Central memory CD8-positive, alpha-beta T cell (primary cell): ENCODE measurements at regions not wholly inside any gene's neighbourhood (a gene's known extent, or its start where the extent isn't known, plus 50 kb on each side); places are given as distances from the start of the nearest gene placed in this dataset.

Experiments used
- ATAC-seq: fragments of 150-1000 bp; cut with Tn5 transposase; replicated peaks from 2 replicates; pipeline ENCODE4 v1.10.0; 2022; ENCODE audit warnings: mild to moderate bottlenecking, moderate FRiP score, moderate number of reproducible peaks; ENCODE audit not compliant: poor library complexity, severe bottlenecking; ENCODE audit errors: extremely low read depth
- DNase-seq, 2 donors: peaks; one replicate each; pipeline ENCODE4 v3.0.0; 2021; ENCODE audit warnings: low spot score in 2 of 2
- H3K27ac Mint-ChIP-seq: one replicate; pipeline ENCODE4 v1.8.0; 2022; ENCODE audit warnings: low read depth, mild to moderate bottlenecking, moderate library complexity, mixed read lengths
- H3K27me3 Mint-ChIP-seq: one replicate; pipeline ENCODE4 v1.8.0; 2022; ENCODE audit warnings: mixed read lengths
- H3K36me3 Mint-ChIP-seq: one replicate; pipeline ENCODE4 v1.8.0; 2022; ENCODE audit warnings: mild to moderate bottlenecking, moderate library complexity, mixed read lengths; ENCODE audit not compliant: insufficient read depth
- H3K4me1 Mint-ChIP-seq: one replicate; pipeline ENCODE4 v1.8.0; 2022; ENCODE audit warnings: mixed read lengths
- H3K4me3 Mint-ChIP-seq: one replicate; pipeline ENCODE4 v1.8.0; 2022; ENCODE audit warnings: mild to moderate bottlenecking, moderate library complexity, mixed read lengths
- H3K9me3 Mint-ChIP-seq: one replicate; pipeline ENCODE4 v1.8.0; 2022; ENCODE audit warnings: mixed read lengths

DNA sequence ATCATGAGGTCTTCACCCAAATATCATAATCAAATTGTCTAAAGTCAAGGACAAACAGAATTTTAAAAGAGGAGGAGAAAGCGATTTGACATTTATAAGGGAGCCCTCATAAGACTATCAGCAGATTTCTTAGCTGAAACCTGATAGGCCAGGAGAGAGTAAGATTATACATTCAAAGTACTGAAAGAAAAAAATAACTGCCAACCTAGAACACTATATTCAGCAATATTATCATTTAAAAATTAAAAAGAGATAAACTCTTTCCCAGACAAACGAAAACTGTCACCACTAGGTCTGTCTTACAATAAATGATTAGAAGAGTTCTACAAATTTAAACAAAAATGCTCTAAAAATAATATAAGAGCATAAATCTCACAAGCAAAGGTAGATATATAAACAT is 154.1 kb upstream of the TMEM106B start:
- Mint-ChIP-seq H3K9me3 (peaks cover 5% of the 10 kb centered on the region), H3K27me3 (no peaks in the 10 kb centered on the region), H3K27ac (no peak overlapping the region)

DNA sequence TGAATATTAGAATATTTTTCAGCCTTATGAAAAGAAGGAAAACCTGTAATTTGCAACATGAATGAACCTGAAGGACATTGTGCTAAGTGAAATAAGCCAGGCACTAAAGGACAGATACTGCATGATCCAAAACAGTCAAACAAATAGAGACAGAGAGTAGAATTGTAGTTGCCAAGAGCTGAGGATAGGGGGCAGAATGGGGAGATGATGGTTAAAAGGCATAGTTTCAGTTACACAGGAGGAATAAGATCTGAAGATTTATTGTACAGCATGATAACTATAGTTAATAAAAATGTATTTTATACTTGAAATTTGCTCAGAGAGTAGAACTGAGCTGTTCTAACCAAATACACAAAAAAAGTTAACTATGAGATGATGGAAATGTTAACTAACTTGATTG is 149.0 kb upstream of the TMEM106B start:
- H3K9me3 Mint-ChIP-seq, result no peaks in the 10 kb centered on the region
- H3K4me3 Mint-ChIP-seq, result no peak overlapping the region
- H3K27me3 Mint-ChIP-seq, result no peaks in the 10 kb centered on the region
- no peak overlapping the region for H3K27ac Mint-ChIP-seq
- H3K36me3 Mint-ChIP-seq, result no peaks in the 10 kb centered on the region
- H3K4me1 Mint-ChIP-seq, result no peaks in the 10 kb centered on the region
- ATAC-seq, result no peak
- DNase-seq, result no peak

More for the DNA sequence above, 154.1 kb upstream of the TMEM106B start:
- DNase-seq (no peak), ATAC-seq (no peak)
- H3K4me3 Mint-ChIP-seq, result no peak overlapping the region
- no peaks in the 10 kb centered on the region for H3K4me1 Mint-ChIP-seq
- no peaks in the 10 kb centered on the region for H3K36me3 Mint-ChIP-seq

DNA sequence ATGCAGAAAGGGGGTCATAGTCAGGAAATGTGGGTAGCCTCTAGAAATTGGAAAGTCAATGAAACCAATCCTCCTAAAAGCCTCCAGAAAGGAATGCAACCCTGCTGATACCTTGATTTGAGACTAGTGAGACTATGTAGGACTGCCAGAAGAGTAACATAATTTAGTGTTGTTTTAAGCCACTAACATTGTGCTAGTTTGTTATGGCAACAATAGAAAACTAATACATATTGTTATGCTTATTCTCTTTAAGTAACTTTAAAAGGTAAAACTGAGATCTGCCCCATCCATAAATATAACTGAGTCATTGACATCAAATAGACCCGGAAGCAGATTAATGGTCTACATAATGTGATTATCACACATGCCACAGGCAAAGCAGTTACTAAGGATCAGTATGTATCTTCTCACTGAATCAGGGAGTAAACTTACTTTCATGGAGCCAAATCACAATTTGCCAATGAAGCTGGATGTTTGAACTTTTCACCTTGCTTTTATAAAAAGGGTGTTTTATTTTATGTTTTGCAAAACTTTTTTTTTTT is 146.4 kb upstream of the TMEM106B start:
- H3K4me1 Mint-ChIP-seq, result no peaks in the 10 kb centered on the region
- no peaks in the 10 kb centered on the region for H3K36me3 Mint-ChIP-seq
- no peak overlapping the region for H3K4me3 Mint-ChIP-seq
- H3K9me3 Mint-ChIP-seq, result no peaks in the 10 kb centered on the region
- no peaks in the 10 kb centered on the region for H3K27me3 Mint-ChIP-seq
- DNase-seq, result no peak
- no peak for ATAC-seq
- H3K27ac Mint-ChIP-seq, result no peak overlapping the region

DNA sequence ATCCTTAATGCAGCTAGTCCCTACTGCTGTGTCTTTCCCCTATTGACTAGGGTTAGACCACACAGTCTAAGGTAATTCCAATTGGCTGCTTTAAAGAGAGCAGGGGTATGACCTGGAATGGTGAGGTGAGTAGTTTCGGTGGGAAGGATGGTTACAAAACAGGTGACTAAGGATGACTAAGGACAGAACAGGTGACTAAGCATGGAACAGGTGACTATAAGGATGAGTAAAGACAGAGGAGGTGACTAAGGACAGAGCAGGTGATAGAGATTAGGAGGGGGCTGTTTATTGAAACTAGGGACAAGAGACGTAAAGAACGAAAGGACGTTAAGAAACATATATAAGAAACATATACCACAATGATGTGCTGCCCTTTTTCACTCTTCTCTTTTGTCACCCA is 145.1 kb upstream of the TMEM106B start:
- Mint-ChIP-seq H3K4me1 (no peaks in the 10 kb centered on the region), H3K27ac (no peak overlapping the region), H3K9me3 (no peaks in the 10 kb centered on the region), H3K36me3 (no peaks in the 10 kb centered on the region), H3K4me3 (no peak overlapping the region), H3K27me3 (no peaks in the 10 kb centered on the region)
- ATAC-seq (no peak), DNase-seq (no peak)

DNA sequence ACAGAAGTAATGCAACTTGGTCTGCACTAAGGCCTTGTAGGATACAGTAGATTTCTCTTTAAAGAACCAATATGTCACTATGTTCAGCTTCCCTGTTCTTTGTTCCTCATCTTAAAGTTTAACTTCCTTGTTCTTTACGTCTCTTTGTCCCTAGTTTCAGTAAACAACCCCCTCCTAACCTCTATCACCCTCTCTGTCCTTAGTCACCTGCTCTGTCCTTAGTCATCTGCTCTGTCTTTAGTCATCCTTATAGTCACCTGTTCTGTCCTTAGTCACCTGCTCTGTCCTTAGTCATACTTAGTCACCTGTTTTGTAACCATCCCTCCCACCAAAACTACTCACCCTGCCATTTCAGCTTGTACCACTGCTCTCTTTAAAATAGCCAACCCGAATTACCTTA is 144.6 kb upstream of the TMEM106B start:
- H3K4me3 Mint-ChIP-seq, result no peak overlapping the region
- ATAC-seq, result no peak
- H3K36me3 Mint-ChIP-seq, result no peaks in the 10 kb centered on the region
- H3K9me3 Mint-ChIP-seq, result no peaks in the 10 kb centered on the region
- H3K27ac Mint-ChIP-seq, result no peak overlapping the region
- DNase-seq, result no peak
- no peaks in the 10 kb centered on the region for H3K27me3 Mint-ChIP-seq
- no peaks in the 10 kb centered on the region for H3K4me1 Mint-ChIP-seq

DNA sequence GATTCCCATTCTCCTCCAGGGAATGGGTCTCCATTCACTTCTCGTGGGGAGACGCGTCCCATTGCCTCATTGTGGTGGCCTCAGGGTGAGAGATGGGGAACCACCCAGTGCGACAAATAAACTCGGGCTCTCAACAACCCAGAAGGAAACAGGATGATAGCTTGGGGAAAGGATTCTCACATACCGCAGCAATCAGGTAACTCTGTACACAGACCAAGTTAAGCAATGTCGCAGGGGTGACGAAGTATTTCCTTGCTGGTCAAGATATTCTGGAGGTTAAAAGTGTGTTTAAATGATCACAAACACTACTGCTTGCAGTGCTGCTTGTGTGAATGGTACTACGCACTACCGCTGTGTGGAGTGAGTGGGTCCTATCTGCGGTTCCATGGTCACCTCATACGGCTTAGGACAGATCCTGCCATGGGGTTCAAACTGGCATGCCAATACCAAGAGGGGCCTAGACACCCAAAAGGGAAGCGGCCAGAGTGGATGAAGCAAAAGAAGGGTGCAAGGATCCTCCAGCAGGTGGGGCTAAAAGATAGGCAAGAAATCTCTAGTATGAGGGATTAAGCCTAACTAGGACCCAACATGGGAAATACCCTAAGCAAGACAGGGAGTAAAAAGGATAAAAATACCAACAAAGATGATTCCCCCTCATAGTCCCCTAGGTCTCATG is 143.8 kb upstream of the TMEM106B start:
- no peaks in the 10 kb centered on the region for H3K4me1 Mint-ChIP-seq
- H3K4me3 Mint-ChIP-seq, result no peak overlapping the region
- H3K9me3 Mint-ChIP-seq, result no peaks in the 10 kb centered on the region
- no peaks in the 10 kb centered on the region for H3K36me3 Mint-ChIP-seq
- H3K27ac Mint-ChIP-seq, result no peak overlapping the region
- peak; percentile 49 for ATAC-seq
- peak; percentile 26 to 34 for DNase-seq
- H3K27me3 Mint-ChIP-seq, result no peaks in the 10 kb centered on the region

DNA sequence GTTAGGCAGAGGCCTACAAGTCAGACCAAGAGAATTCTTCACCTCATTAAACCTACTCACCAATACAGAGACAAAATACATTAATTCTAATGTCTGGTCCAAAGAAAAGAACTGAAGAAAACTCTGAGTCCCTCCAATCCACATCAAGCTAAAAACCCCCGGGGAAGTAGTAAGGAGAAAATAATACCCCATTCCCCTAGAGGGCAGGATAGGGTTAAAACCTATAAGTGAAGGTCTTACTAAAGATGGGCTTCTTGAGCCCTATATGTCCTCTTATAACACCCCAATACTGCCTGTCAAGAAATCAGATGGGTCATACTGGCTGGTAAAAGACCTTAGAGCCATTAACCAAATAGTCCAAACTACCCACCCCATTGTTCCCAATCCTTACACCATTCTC is 141.3 kb upstream of the TMEM106B start:
- ATAC-seq, result no peak
- H3K9me3 Mint-ChIP-seq, result peaks cover 2% of the 10 kb centered on the region
- no peak overlapping the region for H3K27ac Mint-ChIP-seq

DNA sequence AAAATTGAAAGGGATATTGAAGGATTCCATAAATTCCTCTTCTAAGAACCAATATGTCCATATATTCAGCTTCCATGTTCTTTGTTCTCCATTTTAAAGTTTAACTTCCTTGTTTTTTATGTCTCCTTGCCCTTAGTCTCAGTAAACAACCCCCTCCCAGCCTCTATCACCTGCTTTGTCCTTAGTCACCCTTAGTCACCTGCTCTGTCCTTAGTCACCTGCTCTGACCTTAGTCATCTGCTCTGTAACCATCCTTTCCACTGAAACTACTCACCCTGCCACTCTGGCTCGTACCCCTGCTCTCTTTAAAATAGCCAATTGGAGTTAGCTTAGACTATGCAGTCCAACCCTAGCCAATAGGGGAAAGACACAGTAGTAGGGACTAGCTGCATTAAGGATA is 136.2 kb upstream of the TMEM106B start:
- Mint-ChIP-seq H3K27me3 (no peaks in the 10 kb centered on the region), H3K36me3 (no peaks in the 10 kb centered on the region), H3K4me1 (no peaks in the 10 kb centered on the region), H3K27ac (no peak overlapping the region), H3K9me3 (peaks cover 6% of the 10 kb centered on the region), H3K4me3 (no peak overlapping the region)
- DNase-seq (no peak), ATAC-seq (no peak)

More for the DNA sequence above, 141.3 kb upstream of the TMEM106B start:
- Mint-ChIP-seq H3K4me3 (no peak overlapping the region), H3K4me1 (no peaks in the 10 kb centered on the region), H3K36me3 (no peaks in the 10 kb centered on the region), H3K27me3 (no peaks in the 10 kb centered on the region)
- no peak for DNase-seq

DNA sequence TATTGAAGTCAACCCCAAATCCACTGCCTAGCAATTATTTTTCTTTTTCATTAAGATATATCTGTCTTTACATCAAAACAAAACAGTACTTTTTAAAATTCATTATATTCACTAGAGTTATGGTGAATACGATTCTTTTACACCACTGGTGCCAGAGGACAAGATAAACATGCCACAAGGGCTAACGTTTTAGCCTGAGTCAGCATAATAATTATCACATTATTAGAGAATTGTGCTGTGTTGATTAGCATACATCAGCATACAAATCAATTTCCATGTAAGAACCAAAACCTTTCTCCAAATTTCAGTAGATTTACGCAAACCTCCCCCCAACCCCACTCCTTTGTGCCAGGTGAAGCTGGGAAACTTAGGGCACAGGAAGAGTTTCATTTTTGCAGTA is 131.1 kb upstream of the TMEM106B start:
- H3K4me3 Mint-ChIP-seq, result no peak overlapping the region
- no peaks in the 10 kb centered on the region for H3K4me1 Mint-ChIP-seq
- DNase-seq (no peak), ATAC-seq (no peak)
- H3K9me3 Mint-ChIP-seq, result peaks cover 2% of the 10 kb centered on the region
- H3K27ac Mint-ChIP-seq, result no peak overlapping the region
- peaks cover 10% of the 10 kb centered on the region for H3K27me3 Mint-ChIP-seq
- no peaks in the 10 kb centered on the region for H3K36me3 Mint-ChIP-seq

DNA sequence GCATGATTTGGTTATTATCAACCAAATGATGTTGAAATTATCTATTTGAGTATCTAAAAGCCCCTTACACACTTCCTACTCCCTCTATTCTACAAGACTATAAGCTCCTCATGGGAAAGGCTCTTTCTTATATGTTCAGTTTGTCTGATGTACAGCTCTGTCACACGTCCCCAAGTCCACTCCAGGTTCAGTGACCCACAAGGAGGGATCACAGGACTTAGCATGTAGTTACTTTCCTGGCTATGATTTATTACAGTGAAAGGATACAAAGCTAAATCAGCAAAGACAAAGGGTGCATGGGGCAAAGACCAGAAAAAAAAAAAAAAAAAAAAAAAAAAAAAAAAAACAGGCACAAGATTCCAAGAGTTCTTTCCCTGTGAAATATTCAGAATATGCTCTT is 125.6 kb upstream of the TMEM106B start:
- no peaks in the 10 kb centered on the region for H3K9me3 Mint-ChIP-seq

DNA sequence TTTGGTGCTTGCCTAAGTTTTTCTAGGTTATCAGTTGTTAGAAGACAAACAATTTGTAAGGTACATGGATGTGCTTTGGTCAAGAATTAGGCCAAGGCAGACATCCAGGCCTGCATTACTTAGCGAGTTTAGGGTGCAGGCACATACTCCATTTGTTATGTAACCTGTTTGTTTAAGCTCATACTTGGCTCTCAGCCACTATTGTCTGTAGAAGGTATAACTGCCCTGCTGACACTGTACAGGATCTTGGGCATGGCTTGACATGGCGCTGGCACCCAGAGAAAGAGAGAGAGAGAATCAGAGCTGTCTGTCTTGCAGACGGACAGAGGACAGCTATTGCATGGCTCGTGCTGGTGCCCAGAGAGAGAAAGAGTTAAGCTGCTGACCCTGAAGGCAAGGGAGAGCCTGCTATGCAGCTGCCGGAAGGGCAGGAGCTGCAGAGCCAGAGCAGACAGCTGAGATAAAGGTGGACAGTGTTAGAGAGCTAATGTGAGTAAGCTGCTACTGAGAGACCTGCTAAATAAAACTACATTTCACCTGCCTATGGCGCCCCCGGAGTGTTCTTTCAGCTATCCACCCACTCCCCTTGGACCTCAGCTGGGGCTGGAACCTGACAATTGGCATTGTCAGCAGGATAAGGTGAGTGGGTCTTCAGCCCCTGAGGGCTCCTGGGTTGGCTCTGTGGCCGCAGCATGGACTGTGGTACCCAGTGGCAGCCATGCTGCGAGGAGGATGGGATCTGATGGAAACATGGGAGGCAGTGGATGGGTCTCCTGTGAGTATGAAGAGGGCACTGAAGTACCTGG is 120.9 kb upstream of the TMEM106B start:
- H3K36me3 Mint-ChIP-seq, result no peaks in the 10 kb centered on the region
- H3K27ac Mint-ChIP-seq, result no peak overlapping the region
- no peaks in the 10 kb centered on the region for H3K4me1 Mint-ChIP-seq
- no peaks in the 10 kb centered on the region for H3K9me3 Mint-ChIP-seq
- DNase-seq (no peak), ATAC-seq (no peak)
- H3K27me3 Mint-ChIP-seq, result peaks cover 32% of the 10 kb centered on the region
- no peak overlapping the region for H3K4me3 Mint-ChIP-seq

More for the DNA sequence above, 125.6 kb upstream of the TMEM106B start:
- no peaks in the 10 kb centered on the region for H3K4me1 Mint-ChIP-seq
- H3K4me3 Mint-ChIP-seq, result no peak overlapping the region
- DNase-seq, result no peak
- no peaks in the 10 kb centered on the region for H3K36me3 Mint-ChIP-seq
- ATAC-seq, result no peak
- no peak overlapping the region for H3K27ac Mint-ChIP-seq
- H3K27me3 Mint-ChIP-seq, result peaks cover 19% of the 10 kb centered on the region

DNA sequence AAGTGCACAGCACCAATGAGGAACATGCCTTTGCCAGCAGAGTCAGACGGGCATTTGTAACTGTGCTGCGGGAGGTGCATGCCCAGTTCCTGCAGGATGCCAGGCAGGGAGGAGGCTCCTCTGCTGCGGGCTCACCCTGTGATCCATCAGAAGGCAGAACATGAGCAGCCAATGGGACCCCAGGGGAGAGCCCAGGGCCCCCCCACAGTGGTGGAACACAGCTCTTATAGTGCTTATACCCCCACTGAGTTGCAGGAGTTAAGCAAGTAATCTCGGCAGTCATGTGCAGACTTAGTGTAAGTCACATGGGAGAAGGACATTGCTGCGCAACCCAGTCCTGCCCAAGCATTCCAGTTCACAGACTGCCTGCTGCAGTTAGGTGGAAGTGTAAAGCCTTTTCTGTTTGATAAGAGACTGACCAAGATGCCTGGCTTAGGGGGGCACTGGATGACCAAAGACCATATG is 120.3 kb upstream of the TMEM106B start:
- no peaks in the 10 kb centered on the region for H3K9me3 Mint-ChIP-seq
- H3K27ac Mint-ChIP-seq, result no peak overlapping the region
- peaks cover 32% of the 10 kb centered on the region for H3K27me3 Mint-ChIP-seq
- DNase-seq, result no peak
- no peak overlapping the region for H3K4me3 Mint-ChIP-seq
- ATAC-seq, result no peak
- H3K4me1 Mint-ChIP-seq, result no peaks in the 10 kb centered on the region
- no peaks in the 10 kb centered on the region for H3K36me3 Mint-ChIP-seq

DNA sequence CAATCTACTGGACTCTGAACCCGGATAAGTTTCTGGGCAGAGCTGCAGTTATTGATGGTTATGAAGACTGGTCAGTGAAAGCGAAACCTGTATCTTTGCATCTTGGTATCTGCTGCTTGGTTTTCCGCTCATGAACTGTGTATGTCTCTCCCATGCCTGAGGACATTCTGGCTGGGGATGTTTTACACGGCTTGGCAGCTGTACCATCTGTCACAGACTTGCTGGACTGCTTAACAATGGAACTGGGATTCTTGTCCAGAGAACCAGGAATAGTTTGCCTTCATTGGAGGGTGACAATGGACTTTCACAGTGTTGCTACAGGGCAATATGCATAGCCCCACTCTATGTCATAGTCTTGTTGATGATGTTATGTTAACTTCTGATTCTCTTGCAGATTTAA is 119.9 kb upstream of the TMEM106B start:
- no peak overlapping the region for H3K27ac Mint-ChIP-seq
- DNase-seq (no peak), ATAC-seq (no peak)
- no peaks in the 10 kb centered on the region for H3K36me3 Mint-ChIP-seq
- peaks cover 32% of the 10 kb centered on the region for H3K27me3 Mint-ChIP-seq
- H3K4me1 Mint-ChIP-seq, result no peaks in the 10 kb centered on the region
- no peak overlapping the region for H3K4me3 Mint-ChIP-seq
- no peaks in the 10 kb centered on the region for H3K9me3 Mint-ChIP-seq
